ENCODE measurements at regions not wholly inside any gene's neighbourhood (a gene's known extent, or its start where the extent isn't known, plus 50 kb on each side); places are given as distances from the start of the nearest gene placed in this dataset.
A peak's percentile ranks its signal among the peaks of the same experiment; 100 is the strongest.
"Not testable (repeated sequence)": the region's sequence is repeated elsewhere in the genome, so short reads cannot be mapped to it uniquely, and the experiment has no call there.

GRCh38 chr15:77838061-77838460, 205.3 kb upstream of the LINGO1 start:
- no peak for DNase-seq
- Histone ChIP-seq H3K27me3 (ENCODE audit: control insufficient read depth, insufficient read depth, low read length) (peaks cover 4% of the 10 kb centered on the region), H3K9me3 (replicated peaks; ENCODE audit: control insufficient read depth, low read depth, low read length) (no peaks in the 10 kb centered on the region), H3K4me3 (ENCODE audit: low read length) (no peak overlapping the region), H3K27ac (ENCODE audit: low read length) (no peak overlapping the region), H3K4me1 (ENCODE audit: control insufficient read depth, insufficient read depth, low read length) (peaks cover 4% of the 10 kb centered on the region), H3K36me3 (ENCODE audit: control insufficient read depth, insufficient read depth, low read length) (no peaks in the 10 kb centered on the region)
- 93% methylated on average over 7 of the region's 10 CpGs for WGBS (ENCODE audit: insufficient coverage)

DNA sequence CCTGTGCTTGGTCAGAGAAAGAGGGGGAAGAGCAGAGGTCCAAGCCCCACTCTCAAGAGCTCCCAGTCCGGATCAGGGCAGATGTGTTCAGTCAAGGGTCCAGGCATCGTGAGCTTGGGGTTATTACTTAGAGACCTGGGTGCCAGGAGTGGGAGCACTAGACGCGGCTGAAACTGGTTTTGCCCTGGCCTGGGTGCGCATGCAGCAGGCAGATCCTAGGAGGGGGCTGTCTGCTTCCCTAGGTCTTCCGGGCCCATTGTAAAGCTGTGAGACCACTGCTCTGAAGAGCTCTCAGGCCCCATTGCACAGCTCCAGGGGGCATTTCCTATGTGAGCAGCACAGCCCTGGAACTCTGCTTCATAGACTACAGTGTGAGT, 204.9 kb upstream of the LINGO1 start:
- Histone ChIP-seq H3K27me3 (ENCODE audit: control insufficient read depth, insufficient read depth, low read length) (peaks cover 4% of the 10 kb centered on the region), H3K27ac (ENCODE audit: low read length) (no peak overlapping the region), H3K4me1 (ENCODE audit: control insufficient read depth, insufficient read depth, low read length) (peaks cover 4% of the 10 kb centered on the region), H3K36me3 (ENCODE audit: control insufficient read depth, insufficient read depth, low read length) (no peaks in the 10 kb centered on the region), H3K9me3 (replicated peaks; ENCODE audit: control insufficient read depth, low read depth, low read length) (no peaks in the 10 kb centered on the region), H3K4me3 (ENCODE audit: low read length) (no peak overlapping the region)
- DNase-seq: no peak
- WGBS (ENCODE audit: insufficient coverage): 74% methylated on average over 6 of the region's 6 CpGs

DNA sequence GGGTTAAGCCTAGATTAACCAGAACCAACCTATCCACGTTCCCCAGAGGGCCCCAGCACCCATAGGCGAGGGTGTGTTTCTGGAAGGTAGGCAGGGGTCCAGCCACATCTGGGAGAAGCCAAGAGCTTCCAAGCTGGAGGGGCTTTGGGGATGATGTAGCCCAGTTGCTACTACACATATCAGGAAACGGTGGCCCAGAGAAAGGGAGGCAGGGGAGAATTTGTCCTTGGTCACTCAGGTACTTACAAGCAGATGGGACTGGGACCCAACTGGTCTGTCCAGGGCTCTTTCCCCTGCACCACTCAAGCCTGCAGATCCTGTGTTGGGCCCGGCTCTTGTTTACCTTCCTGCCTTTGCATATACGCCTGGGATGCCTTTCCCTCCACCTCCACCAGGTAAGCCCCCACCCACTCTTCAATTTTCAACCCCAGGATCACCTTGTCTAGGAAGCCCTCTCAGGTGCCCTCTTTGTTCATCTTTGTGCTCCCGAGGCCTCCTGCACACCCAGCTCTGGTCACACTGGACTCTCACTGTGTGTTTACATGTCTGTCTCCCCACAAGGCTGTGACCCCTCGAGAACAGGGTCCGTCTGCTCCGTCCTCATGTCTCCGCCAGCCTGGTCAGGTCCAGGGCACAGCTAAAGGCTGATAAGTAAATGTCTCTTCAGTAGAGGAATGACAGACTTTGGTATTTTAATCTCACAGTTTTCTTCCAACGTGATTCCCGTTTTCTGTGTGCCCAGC, 204.4 kb upstream of the LINGO1 start:
- WGBS (ENCODE audit: insufficient coverage): 94% methylated on average over 8 of the region's 12 CpGs
- peaks cover 4% of the 10 kb centered on the region for H3K27me3 ChIP-seq (ENCODE audit: control insufficient read depth, insufficient read depth, low read length)
- H3K36me3 ChIP-seq (ENCODE audit: control insufficient read depth, insufficient read depth, low read length): no peaks in the 10 kb centered on the region
- H3K27ac ChIP-seq (ENCODE audit: low read length): no peak overlapping the region
- DNase-seq: no peak
- H3K4me3 ChIP-seq (ENCODE audit: low read length): no peak overlapping the region
- peaks cover 4% of the 10 kb centered on the region for H3K4me1 ChIP-seq (ENCODE audit: control insufficient read depth, insufficient read depth, low read length)
- no peaks in the 10 kb centered on the region for H3K9me3 ChIP-seq (replicated peaks; ENCODE audit: control insufficient read depth, low read depth, low read length)

- H3K4me1 ChIP-seq (ENCODE audit: control insufficient read depth, insufficient read depth, low read length): peaks cover 7% of the 10 kb centered on the region
- no peaks in the 10 kb centered on the region for H3K36me3 ChIP-seq (ENCODE audit: control insufficient read depth, insufficient read depth, low read length)
- H3K27ac ChIP-seq (ENCODE audit: low read length): no peak overlapping the region
- H3K9me3 ChIP-seq (replicated peaks; ENCODE audit: control insufficient read depth, low read depth, low read length): no peaks in the 10 kb centered on the region
- H3K4me3 ChIP-seq (ENCODE audit: low read length): no peak overlapping the region
- H3K27me3 ChIP-seq (ENCODE audit: control insufficient read depth, insufficient read depth, low read length): peaks cover 2% of the 10 kb centered on the region
- peak; percentile 49 for DNase-seq
- WGBS (ENCODE audit: insufficient coverage): 44% methylated on average over 5 of the region's 6 CpGs
Measured at GRCh38 chr15:77836121-77836692, 203.5 kb upstream of the LINGO1 start.

DNA sequence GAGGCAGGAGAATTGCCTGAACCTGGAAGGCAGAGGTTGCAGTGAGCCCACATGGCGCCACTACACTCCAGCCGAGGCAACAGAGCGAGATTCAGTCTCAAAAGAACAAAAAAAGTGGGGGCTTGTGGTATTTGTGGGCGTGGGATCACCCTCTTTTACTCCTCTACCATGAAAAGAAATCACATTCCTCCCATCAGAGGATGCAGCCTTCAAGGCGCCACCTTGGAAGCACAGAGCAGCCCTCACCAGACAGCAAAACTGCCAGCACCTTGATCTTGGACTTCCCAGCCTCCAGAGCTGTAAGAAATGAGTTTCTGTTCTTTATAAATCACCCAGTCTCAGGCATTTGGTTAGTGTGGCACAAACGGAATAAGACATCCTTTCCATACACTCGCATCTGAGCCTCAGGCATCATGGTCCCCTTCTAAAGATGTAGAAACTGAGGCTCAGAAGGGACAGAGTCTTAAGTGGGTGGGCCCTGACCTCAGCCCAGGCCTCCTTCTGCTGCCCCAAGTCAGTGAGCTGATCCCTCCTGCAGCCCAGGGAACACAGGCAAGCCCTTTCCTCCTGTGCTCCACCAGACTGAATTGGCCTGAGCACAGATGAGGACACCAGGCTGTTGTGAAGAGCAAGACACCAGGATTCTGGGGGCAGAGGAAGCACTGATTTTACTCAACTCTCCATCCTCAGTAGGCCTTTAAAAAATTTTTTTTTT, 201.7 kb upstream of the LINGO1 start:
- H3K27me3 ChIP-seq (ENCODE audit: control insufficient read depth, insufficient read depth, low read length): peaks cover 2% of the 10 kb centered on the region
- peaks cover 7% of the 10 kb centered on the region for H3K4me1 ChIP-seq (ENCODE audit: control insufficient read depth, insufficient read depth, low read length)
- WGBS (ENCODE audit: insufficient coverage): 100% methylated on average over 3 of the region's 7 CpGs
- H3K36me3 ChIP-seq (ENCODE audit: control insufficient read depth, insufficient read depth, low read length): no peaks in the 10 kb centered on the region
- no peak overlapping the region for H3K4me3 ChIP-seq (ENCODE audit: low read length)
- no peak for DNase-seq
- H3K9me3 ChIP-seq (replicated peaks; ENCODE audit: control insufficient read depth, low read depth, low read length): no peaks in the 10 kb centered on the region
- no peak overlapping the region for H3K27ac ChIP-seq (ENCODE audit: low read length)

- WGBS (ENCODE audit: insufficient coverage): no CpG with 5 or more reads among the region's 2 CpGs
- H3K9me3 ChIP-seq (replicated peaks; ENCODE audit: control insufficient read depth, low read depth, low read length): no peaks in the 10 kb centered on the region
Measured at GRCh38 chr15:77832874-77833273, 200.2 kb upstream of the LINGO1 start.

GRCh38 chr15:77831986-77832385, 199.3 kb upstream of the LINGO1 start:
- Histone ChIP-seq H3K9me3 (replicated peaks; ENCODE audit: control insufficient read depth, low read depth, low read length) (no peaks in the 10 kb centered on the region), H3K4me1 (ENCODE audit: control insufficient read depth, insufficient read depth, low read length) (peaks cover 7% of the 10 kb centered on the region), H3K4me3 (ENCODE audit: low read length) (no peak overlapping the region), H3K36me3 (ENCODE audit: control insufficient read depth, insufficient read depth, low read length) (no peaks in the 10 kb centered on the region), H3K27me3 (ENCODE audit: control insufficient read depth, insufficient read depth, low read length) (peaks cover 2% of the 10 kb centered on the region), H3K27ac (ENCODE audit: low read length) (no peak overlapping the region)
- WGBS (ENCODE audit: insufficient coverage): 20% methylated on average over 2 of the region's 4 CpGs
- DNase-seq: no peak

More at GRCh38 chr15:77832874-77833273, 200.2 kb upstream of the LINGO1 start:
- no peak for DNase-seq
- H3K27ac ChIP-seq (ENCODE audit: low read length): no peak overlapping the region
- peaks cover 7% of the 10 kb centered on the region for H3K4me1 ChIP-seq (ENCODE audit: control insufficient read depth, insufficient read depth, low read length)
- peaks cover 2% of the 10 kb centered on the region for H3K27me3 ChIP-seq (ENCODE audit: control insufficient read depth, insufficient read depth, low read length)
- H3K36me3 ChIP-seq (ENCODE audit: control insufficient read depth, insufficient read depth, low read length): no peaks in the 10 kb centered on the region
- no peak overlapping the region for H3K4me3 ChIP-seq (ENCODE audit: low read length)

DNA sequence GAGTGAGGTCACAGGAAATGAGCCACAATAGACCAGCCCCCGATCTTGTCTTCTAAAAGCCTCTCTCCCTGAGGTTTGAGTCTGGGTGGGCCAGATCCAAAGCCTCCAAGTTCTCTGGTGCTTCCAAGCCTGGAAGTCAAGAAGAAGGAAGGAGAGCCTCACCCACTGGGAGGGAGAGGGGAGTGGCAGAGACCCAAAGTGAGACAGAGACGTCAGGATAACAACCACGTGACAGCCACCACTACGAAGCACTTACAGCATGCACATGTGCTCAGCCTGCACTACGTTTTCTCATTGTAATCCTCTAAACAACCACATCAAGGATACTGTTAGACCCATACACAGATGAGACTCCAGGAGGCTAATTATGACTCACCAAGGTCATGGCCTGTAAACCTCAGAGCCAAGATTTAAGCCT, 197.3 kb upstream of the LINGO1 start:
- no peaks in the 10 kb centered on the region for H3K36me3 ChIP-seq (ENCODE audit: control insufficient read depth, insufficient read depth, low read length)
- H3K27me3 ChIP-seq (ENCODE audit: control insufficient read depth, insufficient read depth, low read length): peaks cover 2% of the 10 kb centered on the region
- H3K27ac ChIP-seq (ENCODE audit: low read length): no peak overlapping the region
- peak; percentile 56 for DNase-seq
- no peaks in the 10 kb centered on the region for H3K9me3 ChIP-seq (replicated peaks; ENCODE audit: control insufficient read depth, low read depth, low read length)
- H3K4me3 ChIP-seq (ENCODE audit: low read length): no peak overlapping the region
- peaks cover 2% of the 10 kb centered on the region for H3K4me1 ChIP-seq (ENCODE audit: control insufficient read depth, insufficient read depth, low read length)
- 22% methylated on average over 1 of the region's 5 CpGs for WGBS (ENCODE audit: insufficient coverage)

- not testable (repeated sequence) for DNase-seq; H3K27me3 ChIP-seq (ENCODE audit: control insufficient read depth, insufficient read depth, low read length); H3K9me3 ChIP-seq (replicated peaks; ENCODE audit: control insufficient read depth, low read depth, low read length); H3K27ac ChIP-seq (ENCODE audit: low read length); H3K36me3 ChIP-seq (ENCODE audit: control insufficient read depth, insufficient read depth, low read length); H3K4me3 ChIP-seq (ENCODE audit: low read length); H3K4me1 ChIP-seq (ENCODE audit: control insufficient read depth, insufficient read depth, low read length)
- 64% methylated on average over 3 of the region's 6 CpGs for WGBS (ENCODE audit: insufficient coverage)
Measured at GRCh38 chr15:77829331-77829730, 196.6 kb upstream of the LINGO1 start.

DNA sequence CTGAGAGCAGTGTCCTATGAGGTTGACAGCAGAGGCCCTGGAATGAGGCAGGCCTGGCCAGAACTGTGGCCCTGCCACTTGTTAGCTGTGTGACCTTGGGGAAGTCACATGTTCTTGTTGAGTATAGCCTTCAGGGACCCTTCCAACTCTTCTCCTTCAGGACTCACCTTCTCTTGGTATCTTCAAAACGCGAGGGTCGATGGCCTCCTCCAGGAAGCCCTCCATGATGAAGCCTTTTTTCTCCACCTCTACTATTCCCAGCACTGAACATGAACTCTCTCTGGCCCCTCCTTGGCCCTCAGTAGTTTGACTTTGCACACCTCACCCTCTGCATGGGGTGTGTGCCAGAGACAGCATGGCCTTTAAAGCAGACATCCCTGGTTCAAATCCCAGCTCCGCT, 195.1 kb upstream of the LINGO1 start:
- no peak overlapping the region for H3K27ac ChIP-seq (ENCODE audit: low read length)
- peaks cover 2% of the 10 kb centered on the region for H3K27me3 ChIP-seq (ENCODE audit: control insufficient read depth, insufficient read depth, low read length)
- no peak for DNase-seq
- H3K9me3 ChIP-seq (replicated peaks; ENCODE audit: control insufficient read depth, low read depth, low read length): no peaks in the 10 kb centered on the region
- no peak overlapping the region for H3K4me3 ChIP-seq (ENCODE audit: low read length)
- H3K4me1 ChIP-seq (ENCODE audit: control insufficient read depth, insufficient read depth, low read length): peaks cover 2% of the 10 kb centered on the region
- no peaks in the 10 kb centered on the region for H3K36me3 ChIP-seq (ENCODE audit: control insufficient read depth, insufficient read depth, low read length)
- 88% methylated on average over 4 of the region's 4 CpGs for WGBS (ENCODE audit: insufficient coverage)
